ENCODE measurements at regions not wholly inside any gene's neighbourhood (a gene's known extent, or its start where the extent isn't known, plus 50 kb on each side); places are given as distances from the start of the nearest gene placed in this dataset.

GRCh38 chr11:81388326-81388725 lies 1345.3 kb downstream of the FAM181B start:
- H3K27me3 Mint-ChIP-seq = no peaks in the 10 kb centered on the region
- H3K4me3 Mint-ChIP-seq = no peak overlapping the region
- no peak for DNase-seq
- peaks cover 0 to 8% of the 10 kb centered on the region in 2 donors for H3K9me3 Mint-ChIP-seq
- no peaks in the 10 kb centered on the region for H3K4me1 Mint-ChIP-seq
- H3K27ac Mint-ChIP-seq = no peak overlapping the region
- no peak for ATAC-seq

GRCh38 chr11:81380395-81380794 lies 1353.3 kb downstream of the FAM181B start:
- Mint-ChIP-seq H3K27ac (no peak overlapping the region), H3K4me3 (no peak overlapping the region), H3K4me1 (no peaks in the 10 kb centered on the region), H3K27me3 (no peaks in the 10 kb centered on the region), H3K9me3 (no peaks in the 10 kb centered on the region)
- no peak for ATAC-seq
- no peak for DNase-seq

GRCh38 chr11:81377418-81377817 lies 1356.2 kb downstream of the FAM181B start:
- Mint-ChIP-seq H3K27me3 (no peaks in the 10 kb centered on the region), H3K4me1 (no peaks in the 10 kb centered on the region), H3K9me3 (peaks cover 0 to 10% of the 10 kb centered on the region in 2 donors), H3K27ac (no peak overlapping the region), H3K4me3 (no peak overlapping the region)
- no peak for DNase-seq
- ATAC-seq = no peak

GRCh38 chr11:81373986-81374385 lies 1359.7 kb downstream of the FAM181B start:
- ATAC-seq (no peak), DNase-seq (no peak)
- Mint-ChIP-seq H3K4me1 (no peaks in the 10 kb centered on the region), H3K27me3 (no peaks in the 10 kb centered on the region), H3K4me3 (no peak overlapping the region), H3K27ac (no peak overlapping the region), H3K9me3 (peaks cover 1 to 10% of the 10 kb centered on the region in 2 donors)

- H3K9me3 Mint-ChIP-seq = peaks cover 0 to 9% of the 10 kb centered on the region in 2 donors
- no peak overlapping the region for H3K4me3 Mint-ChIP-seq
- ATAC-seq = no peak
- no peak for DNase-seq
- no peaks in the 10 kb centered on the region for H3K27me3 Mint-ChIP-seq
- no peaks in the 10 kb centered on the region for H3K4me1 Mint-ChIP-seq
- no peak overlapping the region for H3K27ac Mint-ChIP-seq
These were observed 1365.5 kb downstream of the FAM181B start for GRCh38 chr11:81368192-81368591.

- H3K4me1 Mint-ChIP-seq = no peaks in the 10 kb centered on the region
- peaks cover 0 to 9% of the 10 kb centered on the region in 2 donors for H3K9me3 Mint-ChIP-seq
- ATAC-seq (no peak), DNase-seq (no peak)
- no peaks in the 10 kb centered on the region for H3K27me3 Mint-ChIP-seq
- H3K27ac Mint-ChIP-seq = no peak overlapping the region
- H3K4me3 Mint-ChIP-seq = no peak overlapping the region
These were observed 1368.2 kb downstream of the FAM181B start for GRCh38 chr11:81365496-81365895.

- Mint-ChIP-seq H3K9me3 (peaks cover 0 to 14% of the 10 kb centered on the region in 2 donors), H3K27ac (no peak overlapping the region), H3K4me3 (no peak overlapping the region), H3K27me3 (no peaks in the 10 kb centered on the region), H3K4me1 (no peaks in the 10 kb centered on the region)
- ATAC-seq (no peak), DNase-seq (no peak)
These were observed 1374.2 kb downstream of the FAM181B start for GRCh38 chr11:81359476-81359875.

- DNase-seq (no peak), ATAC-seq (no peak)
- peaks cover 5 to 6% of the 10 kb centered on the region in 2 donors for H3K9me3 Mint-ChIP-seq
- H3K4me3 Mint-ChIP-seq = no peak overlapping the region
- no peaks in the 10 kb centered on the region for H3K4me1 Mint-ChIP-seq
- no peak overlapping the region for H3K27ac Mint-ChIP-seq
- no peaks in the 10 kb centered on the region for H3K27me3 Mint-ChIP-seq
These were observed 1388.1 kb downstream of the FAM181B start for GRCh38 chr11:81345609-81346008.

GRCh38 chr11:81342966-81343365 lies 1390.7 kb downstream of the FAM181B start:
- no peaks in the 10 kb centered on the region for H3K27me3 Mint-ChIP-seq
- H3K4me1 Mint-ChIP-seq = no peaks in the 10 kb centered on the region
- H3K27ac Mint-ChIP-seq = no peak overlapping the region
- H3K4me3 Mint-ChIP-seq = no peak overlapping the region
- ATAC-seq (no peak), DNase-seq (no peak)
- peaks cover 6 to 11% of the 10 kb centered on the region in 2 donors for H3K9me3 Mint-ChIP-seq

- Mint-ChIP-seq H3K27ac (no peak overlapping the region), H3K27me3 (no peaks in the 10 kb centered on the region), H3K9me3 (peaks cover 6% of the 10 kb centered on the region in 2 donors), H3K4me1 (no peaks in the 10 kb centered on the region), H3K4me3 (no peak overlapping the region)
- ATAC-seq (no peak), DNase-seq (no peak)
These were observed 1393.4 kb downstream of the FAM181B start for GRCh38 chr11:81340225-81340624.

- no peak overlapping the region for H3K27ac Mint-ChIP-seq
- H3K4me1 Mint-ChIP-seq = no peaks in the 10 kb centered on the region
- DNase-seq = no peak
- ATAC-seq = no peak
- peaks cover 6% of the 10 kb centered on the region in 2 donors for H3K9me3 Mint-ChIP-seq
- H3K4me3 Mint-ChIP-seq = no peak overlapping the region
- H3K27me3 Mint-ChIP-seq = no peaks in the 10 kb centered on the region
These were observed 1394.1 kb downstream of the FAM181B start for GRCh38 chr11:81339521-81339920.

GRCh38 chr11:81337756-81338155 lies 1395.9 kb downstream of the FAM181B start:
- ATAC-seq (no peak), DNase-seq (no peak)
- Mint-ChIP-seq H3K27me3 (no peaks in the 10 kb centered on the region), H3K9me3 (peaks cover 6% of the 10 kb centered on the region in 2 donors), H3K4me3 (no peak overlapping the region), H3K27ac (no peak overlapping the region), H3K4me1 (no peaks in the 10 kb centered on the region)

GRCh38 chr11:81332276-81332675 lies 1401.4 kb downstream of the FAM181B start:
- Mint-ChIP-seq H3K27me3 (no peaks in the 10 kb centered on the region), H3K4me3 (no peak overlapping the region), H3K4me1 (no peaks in the 10 kb centered on the region)

GRCh38 chr11:81331611-81332235 lies 1401.9 kb downstream of the FAM181B start:
- ATAC-seq (no peak), DNase-seq (no peak)
- Mint-ChIP-seq H3K27me3 (no peaks in the 10 kb centered on the region), H3K9me3 (peaks cover 4 to 7% of the 10 kb centered on the region in 2 donors), H3K4me1 (no peaks in the 10 kb centered on the region), H3K4me3 (no peak overlapping the region), H3K27ac (no peak overlapping the region)

More at GRCh38 chr11:81332276-81332675, 1401.4 kb downstream of the FAM181B start:
- DNase-seq (no peak), ATAC-seq (no peak)
- peaks cover 4 to 7% of the 10 kb centered on the region in 2 donors for H3K9me3 Mint-ChIP-seq
- no peak overlapping the region for H3K27ac Mint-ChIP-seq

GRCh38 chr11:81331088-81331487 lies 1402.6 kb downstream of the FAM181B start:
- peaks cover 4 to 7% of the 10 kb centered on the region in 2 donors for H3K9me3 Mint-ChIP-seq
- no peak overlapping the region for H3K4me3 Mint-ChIP-seq
- ATAC-seq (no peak), DNase-seq (no peak)
- H3K27me3 Mint-ChIP-seq = no peaks in the 10 kb centered on the region
- H3K4me1 Mint-ChIP-seq = no peaks in the 10 kb centered on the region
- H3K27ac Mint-ChIP-seq = no peak overlapping the region

GRCh38 chr11:81303038-81303664 lies 1430.5 kb downstream of the FAM181B start:
- H3K4me3 Mint-ChIP-seq = no peak overlapping the region
- no peaks in the 10 kb centered on the region for H3K4me1 Mint-ChIP-seq
- H3K9me3 Mint-ChIP-seq = peaks cover 8 to 16% of the 10 kb centered on the region in 2 donors
- no peak overlapping the region for H3K27ac Mint-ChIP-seq
- ATAC-seq = no peak
- no peak for DNase-seq
- no peaks in the 10 kb centered on the region for H3K27me3 Mint-ChIP-seq
